ENCODE measurements at regions not wholly inside any gene's neighbourhood (a gene's known extent, or its start where the extent isn't known, plus 50 kb on each side); places are given as distances from the start of the nearest gene placed in this dataset.

DNA sequence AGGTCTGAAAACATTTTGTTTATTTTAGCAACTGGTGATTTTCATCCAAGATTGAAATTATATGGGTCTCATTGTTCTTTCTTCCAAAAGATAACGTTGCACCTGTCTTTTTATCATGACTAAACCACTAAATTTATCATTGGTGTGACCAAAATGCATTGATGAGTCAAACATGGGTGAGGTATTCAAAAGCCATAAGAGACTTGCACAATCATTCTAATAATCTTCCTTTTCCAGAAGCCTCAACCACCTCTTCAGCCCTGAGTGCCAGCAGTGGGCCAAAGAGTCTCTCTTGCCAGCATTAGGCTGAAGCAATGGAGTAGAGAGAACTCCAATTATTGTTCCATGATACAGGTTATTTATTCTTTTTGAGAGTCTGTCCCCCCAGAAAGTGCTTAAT lies 198.9 kb downstream of the LURAP1L start:
- TF ChIP-seq, protein P1, sequence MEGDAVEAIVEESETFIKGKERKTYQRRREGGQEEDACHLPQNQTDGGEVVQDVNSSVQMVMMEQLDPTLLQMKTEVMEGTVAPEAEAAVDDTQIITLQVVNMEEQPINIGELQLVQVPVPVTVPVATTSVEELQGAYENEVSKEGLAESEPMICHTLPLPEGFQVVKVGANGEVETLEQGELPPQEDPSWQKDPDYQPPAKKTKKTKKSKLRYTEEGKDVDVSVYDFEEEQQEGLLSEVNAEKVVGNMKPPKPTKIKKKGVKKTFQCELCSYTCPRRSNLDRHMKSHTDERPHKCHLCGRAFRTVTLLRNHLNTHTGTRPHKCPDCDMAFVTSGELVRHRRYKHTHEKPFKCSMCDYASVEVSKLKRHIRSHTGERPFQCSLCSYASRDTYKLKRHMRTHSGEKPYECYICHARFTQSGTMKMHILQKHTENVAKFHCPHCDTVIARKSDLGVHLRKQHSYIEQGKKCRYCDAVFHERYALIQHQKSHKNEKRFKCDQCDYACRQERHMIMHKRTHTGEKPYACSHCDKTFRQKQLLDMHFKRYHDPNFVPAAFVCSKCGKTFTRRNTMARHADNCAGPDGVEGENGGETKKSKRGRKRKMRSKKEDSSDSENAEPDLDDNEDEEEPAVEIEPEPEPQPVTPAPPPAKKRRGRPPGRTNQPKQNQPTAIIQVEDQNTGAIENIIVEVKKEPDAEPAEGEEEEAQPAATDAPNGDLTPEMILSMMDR (IDR thresholded peaks at IDR 0.05; ENCODE audit: control extremely low read depth, extremely low read depth, low read depth, missing control alignments), result no peak
- CTCF ChIA-PET, result no interaction called here
- no peak for DNase-seq (ENCODE audit: extremely low spot score)
- POLR2A ChIA-PET, result no interaction called here

DNA sequence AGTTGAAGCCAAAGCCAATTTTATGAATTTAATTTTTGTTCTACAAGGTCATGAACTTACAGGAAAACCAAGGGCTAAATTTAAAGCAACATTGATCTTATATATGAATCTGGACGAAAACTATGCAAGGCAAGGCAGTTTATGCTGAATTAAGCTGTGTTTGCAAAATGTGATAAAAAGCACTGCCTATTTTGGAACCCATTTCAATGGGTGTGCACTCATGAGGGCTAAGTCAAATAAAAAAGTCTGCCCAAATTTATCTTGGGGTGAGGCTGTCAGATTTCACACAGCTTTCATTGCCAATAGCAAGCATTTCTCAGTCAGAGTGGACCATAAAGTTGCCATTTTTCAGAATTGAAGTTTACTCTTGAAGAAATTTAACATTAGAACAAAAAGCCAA lies 199.9 kb downstream of the LURAP1L start:
- CTCF ChIA-PET, result interaction anchor here (1.1 to 2.4 kb wide), 2 partner anchors 13 to 199 kb away, joined by 3 to 8 read pairs; partner anchors contain the start of gene LURAP1L
- POLR2A ChIA-PET, result no interaction called here
- no peak for DNase-seq (ENCODE audit: extremely low spot score)
- TF ChIP-seq, protein P1 (IDR thresholded peaks at IDR 0.05; ENCODE audit: control extremely low read depth, extremely low read depth, low read depth, missing control alignments), result no peak

DNA sequence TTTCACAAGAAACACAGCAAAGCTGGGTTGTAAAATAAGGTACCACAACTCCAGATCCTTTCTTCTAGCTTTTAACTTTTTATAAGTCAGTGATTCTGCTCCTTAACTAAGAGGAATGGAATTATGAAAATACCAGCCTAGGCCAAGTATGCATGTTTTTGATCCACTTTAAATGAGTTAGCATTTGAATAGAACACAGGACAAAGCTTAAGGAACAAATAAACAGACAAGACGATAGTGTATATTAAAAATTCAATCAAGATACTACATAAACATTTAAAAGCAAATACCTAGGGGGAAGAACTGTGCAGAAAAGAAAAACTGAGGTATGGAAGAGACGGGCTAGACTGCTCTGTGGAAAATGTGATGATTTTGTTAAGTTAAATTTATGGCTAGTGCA lies 200.7 kb downstream of the LURAP1L start:
- no peak for DNase-seq (ENCODE audit: extremely low spot score)
- TF ChIP-seq, protein P1 (IDR thresholded peaks at IDR 0.05; ENCODE audit: control extremely low read depth, extremely low read depth, low read depth, missing control alignments), result no peak
- POLR2A ChIA-PET, result no interaction called here
- CTCF ChIA-PET, result interaction anchor here (1.1 to 2.4 kb wide), 2 partner anchors 12 to 200 kb away, joined by 3 to 8 read pairs; partner anchors contain the start of gene LURAP1L

DNA sequence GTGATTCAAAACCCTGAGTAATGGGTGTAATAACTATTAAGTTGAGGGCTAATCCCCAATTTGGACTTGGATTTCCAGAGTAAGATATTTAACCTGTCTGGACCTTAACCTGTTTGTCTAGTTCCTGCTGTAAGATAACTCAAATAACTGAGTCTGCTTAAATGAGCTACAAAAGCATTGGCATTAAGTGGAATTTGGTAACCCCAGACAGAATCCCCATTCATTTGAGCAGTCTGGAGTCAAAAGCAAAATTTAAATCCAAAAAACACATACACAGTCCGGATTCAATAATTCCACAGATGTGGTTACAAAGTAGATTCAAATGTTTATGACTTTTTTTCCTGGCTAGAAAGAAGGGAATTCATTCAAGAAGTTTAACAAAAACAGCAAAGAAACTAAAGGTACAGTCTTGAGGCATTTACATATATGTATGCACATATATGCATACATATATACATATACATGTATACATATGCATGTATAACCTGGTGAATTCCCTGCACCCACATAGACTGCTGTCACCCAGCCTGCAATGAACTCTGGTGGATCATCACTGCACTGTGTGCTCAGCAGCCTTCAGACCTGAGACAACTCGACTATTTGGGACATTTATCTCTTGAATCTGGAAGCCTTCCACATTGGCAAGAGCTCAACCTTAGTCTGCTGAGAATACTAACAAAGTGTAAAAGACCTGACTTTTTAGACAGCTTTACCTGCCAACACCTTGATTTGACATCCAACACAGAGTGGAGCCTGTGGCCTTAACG lies 205.4 kb downstream of the LURAP1L start:
- DNase-seq (ENCODE audit: extremely low spot score), result no peak
- POLR2A ChIA-PET, result no interaction called here
- TF ChIP-seq, protein P1 (IDR thresholded peaks at IDR 0.05; ENCODE audit: control extremely low read depth, extremely low read depth, low read depth, missing control alignments), result no peak
- CTCF ChIA-PET, result no interaction called here

DNA sequence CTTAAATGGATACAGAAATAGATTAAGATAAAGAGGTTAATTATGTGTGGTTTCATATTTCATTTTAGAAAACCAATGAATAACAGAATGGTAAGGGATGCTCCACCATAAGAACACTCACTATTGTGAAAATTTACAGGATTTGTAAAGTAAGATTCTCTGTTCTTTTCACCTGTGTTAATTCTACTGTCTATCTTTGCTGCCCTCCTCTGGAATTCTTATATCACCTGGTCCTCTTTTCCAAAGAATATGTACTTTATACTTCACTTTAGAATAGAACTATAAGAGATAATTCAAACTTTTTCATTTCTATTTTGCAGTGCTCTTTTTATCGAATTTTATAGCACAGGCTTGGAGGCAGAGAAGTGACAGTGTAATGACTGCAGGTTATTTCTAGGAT lies 213.4 kb downstream of the LURAP1L start:
- no peak for DNase-seq (ENCODE audit: extremely low spot score)
- ChIA-PET POLR2A (no interaction called here), CTCF (no interaction called here)
- TF ChIP-seq, protein P1 (IDR thresholded peaks at IDR 0.05; ENCODE audit: control extremely low read depth, extremely low read depth, low read depth, missing control alignments), result no peak

DNA sequence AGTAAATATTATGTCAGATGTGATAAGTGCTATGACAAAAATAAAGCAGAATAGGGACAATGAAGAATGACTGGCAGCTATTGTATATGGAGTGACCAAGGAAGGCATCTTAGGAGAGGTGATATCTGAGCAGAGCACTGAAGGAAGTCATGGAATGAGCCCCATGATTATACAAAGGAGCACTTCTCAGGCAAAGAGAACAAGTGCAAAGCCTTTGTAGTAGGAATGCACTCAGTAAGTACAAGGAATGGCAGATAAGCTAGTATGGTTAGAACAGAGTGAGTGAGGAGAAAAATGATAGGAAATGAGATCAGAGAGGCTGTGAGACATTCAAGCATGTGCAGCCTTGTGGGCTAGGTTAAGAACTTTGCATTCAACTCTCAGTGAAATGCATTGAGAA lies 214.8 kb downstream of the LURAP1L start:
- POLR2A ChIA-PET, result no interaction called here
- CTCF ChIA-PET, result no interaction called here
- TF ChIP-seq, protein P1 (IDR thresholded peaks at IDR 0.05; ENCODE audit: control extremely low read depth, extremely low read depth, low read depth, missing control alignments), result no peak
- DNase-seq (ENCODE audit: extremely low spot score), result no peak
